D721Med (cell line): ENCODE measurements at regions not wholly inside any gene's neighbourhood (a gene's known extent, or its start where the extent isn't known, plus 50 kb on each side); places are given as distances from the start of the nearest gene placed in this dataset.

ENCODE experiments used
- DNase-seq: peaks from one replicate; pipeline ENCODE4 v3.0.0; 2011; ENCODE audit warnings: low spot score; ENCODE audit not compliant: insufficient read length
- FAIRE-seq: peaks from 2 replicates; lab custom pipeline; 2011; peaks lifted over from hg19 to GRCh38; lab: Jason Lieb, UNC
- TF ChIP-seq, protein P1 (sequence below): IDR thresholded peaks from 2 replicates; pipeline ENCODE4 v1.5.1; 2012; ENCODE audit warnings: mild to moderate bottlenecking, control low read depth; ENCODE audit not compliant: insufficient read depth; ENCODE audit errors: missing control alignments

DNA sequence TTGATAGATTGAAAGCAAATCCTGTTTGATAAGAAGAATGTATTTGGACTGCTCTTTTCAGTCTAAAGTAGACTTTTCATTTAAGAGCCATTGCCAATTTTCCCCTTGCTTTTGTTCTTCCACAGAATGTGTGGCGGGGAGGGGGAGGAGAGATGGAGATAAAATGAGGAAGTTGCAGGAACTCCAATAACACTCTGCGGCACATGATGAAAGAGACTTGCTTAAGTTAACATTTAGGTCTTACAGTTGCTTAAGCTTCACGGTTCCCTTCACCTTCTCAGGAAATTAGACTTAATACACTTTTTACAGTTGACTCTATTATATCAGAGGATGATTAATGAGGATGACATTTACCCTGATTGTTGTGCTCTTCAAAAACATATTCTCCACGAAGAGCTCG is 537.3 kb downstream of the TMTC2 start:
- TF ChIP-seq, protein P1, sequence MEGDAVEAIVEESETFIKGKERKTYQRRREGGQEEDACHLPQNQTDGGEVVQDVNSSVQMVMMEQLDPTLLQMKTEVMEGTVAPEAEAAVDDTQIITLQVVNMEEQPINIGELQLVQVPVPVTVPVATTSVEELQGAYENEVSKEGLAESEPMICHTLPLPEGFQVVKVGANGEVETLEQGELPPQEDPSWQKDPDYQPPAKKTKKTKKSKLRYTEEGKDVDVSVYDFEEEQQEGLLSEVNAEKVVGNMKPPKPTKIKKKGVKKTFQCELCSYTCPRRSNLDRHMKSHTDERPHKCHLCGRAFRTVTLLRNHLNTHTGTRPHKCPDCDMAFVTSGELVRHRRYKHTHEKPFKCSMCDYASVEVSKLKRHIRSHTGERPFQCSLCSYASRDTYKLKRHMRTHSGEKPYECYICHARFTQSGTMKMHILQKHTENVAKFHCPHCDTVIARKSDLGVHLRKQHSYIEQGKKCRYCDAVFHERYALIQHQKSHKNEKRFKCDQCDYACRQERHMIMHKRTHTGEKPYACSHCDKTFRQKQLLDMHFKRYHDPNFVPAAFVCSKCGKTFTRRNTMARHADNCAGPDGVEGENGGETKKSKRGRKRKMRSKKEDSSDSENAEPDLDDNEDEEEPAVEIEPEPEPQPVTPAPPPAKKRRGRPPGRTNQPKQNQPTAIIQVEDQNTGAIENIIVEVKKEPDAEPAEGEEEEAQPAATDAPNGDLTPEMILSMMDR: no peak
- FAIRE-seq (no peak), DNase-seq (no peak)

DNA sequence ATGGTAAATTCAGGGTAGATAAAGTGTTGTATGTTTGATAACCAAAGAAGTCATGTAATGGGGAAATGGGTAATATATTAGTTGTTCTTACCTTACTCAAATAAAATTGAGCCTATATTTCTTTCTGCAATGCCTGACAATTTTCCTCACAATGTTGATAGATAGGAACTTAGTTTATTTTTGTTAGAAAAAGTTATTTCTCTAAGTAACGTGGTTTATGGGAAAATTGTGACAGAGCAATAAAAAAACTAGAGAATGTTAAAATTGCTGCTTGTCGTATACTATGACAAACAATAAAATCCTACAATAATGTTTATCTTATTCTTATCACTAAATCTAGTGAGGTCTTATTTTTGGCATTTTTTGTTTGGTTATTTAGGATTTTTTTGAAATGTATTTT is 534.1 kb downstream of the TMTC2 start:
- FAIRE-seq (no peak), DNase-seq (no peak)
- TF ChIP-seq, protein P1: no peak

DNA sequence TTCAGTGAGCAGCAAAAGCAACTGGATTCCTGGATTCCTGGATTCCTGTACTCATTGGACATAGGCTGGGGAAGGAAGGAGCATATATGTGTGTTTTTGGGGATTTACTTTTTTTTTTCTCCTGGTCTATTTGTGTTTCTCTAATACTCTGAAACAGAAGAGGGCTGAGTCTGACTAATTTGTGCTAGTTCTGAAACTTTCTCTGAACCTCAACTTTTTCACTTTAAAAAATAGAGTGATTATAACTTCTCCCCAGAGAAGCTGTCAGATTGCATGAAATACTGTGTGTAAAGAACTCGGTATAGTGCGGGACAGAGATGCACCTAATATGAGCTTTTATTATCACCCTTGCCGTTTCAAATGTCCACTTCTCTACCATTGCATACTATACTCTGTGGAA is 529.5 kb downstream of the TMTC2 start:
- no peak for DNase-seq
- no peak for FAIRE-seq
- TF ChIP-seq, protein P1: no peak

DNA sequence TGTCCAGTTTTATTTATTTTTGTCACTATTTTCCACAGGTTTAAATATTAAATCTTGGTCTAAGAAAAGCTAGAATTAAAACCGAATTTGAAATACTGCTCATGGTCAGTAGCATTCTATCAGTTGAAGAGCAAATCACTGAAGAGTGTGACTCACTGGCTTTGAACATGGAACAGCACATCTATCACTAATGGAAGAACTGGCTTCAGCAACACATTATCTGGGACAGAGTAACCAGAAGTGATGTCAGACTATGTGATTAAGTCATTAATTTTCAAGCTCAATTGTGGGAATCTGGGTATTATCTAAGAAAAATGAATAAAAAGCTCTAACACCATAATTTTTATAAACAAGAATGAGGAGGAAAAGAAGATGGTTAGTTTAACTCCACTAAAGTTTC is 527.5 kb downstream of the TMTC2 start:
- FAIRE-seq: no peak
- DNase-seq: no peak
- TF ChIP-seq, protein P1: no peak

DNA sequence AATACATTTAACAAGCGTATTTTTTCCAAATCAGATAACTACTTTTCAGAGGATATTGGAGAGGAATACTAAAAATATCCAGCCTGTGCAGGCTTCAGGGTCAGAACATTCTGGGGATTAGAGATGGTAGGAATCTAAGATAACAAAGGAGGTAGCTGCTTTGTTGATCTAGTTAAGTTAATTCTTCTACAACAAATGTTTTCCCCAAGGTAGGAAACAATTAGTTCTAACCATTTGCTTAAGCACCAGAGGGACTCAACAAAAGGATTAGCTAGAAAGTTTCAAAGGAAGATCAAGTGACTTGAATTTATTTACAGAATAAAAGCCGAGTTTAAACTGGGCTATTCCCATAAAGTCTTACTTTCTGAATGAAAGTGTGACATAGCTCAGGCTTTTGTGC is 524.2 kb downstream of the TMTC2 start:
- FAIRE-seq (no peak), DNase-seq (no peak)
- TF ChIP-seq, protein P1: no peak

DNA sequence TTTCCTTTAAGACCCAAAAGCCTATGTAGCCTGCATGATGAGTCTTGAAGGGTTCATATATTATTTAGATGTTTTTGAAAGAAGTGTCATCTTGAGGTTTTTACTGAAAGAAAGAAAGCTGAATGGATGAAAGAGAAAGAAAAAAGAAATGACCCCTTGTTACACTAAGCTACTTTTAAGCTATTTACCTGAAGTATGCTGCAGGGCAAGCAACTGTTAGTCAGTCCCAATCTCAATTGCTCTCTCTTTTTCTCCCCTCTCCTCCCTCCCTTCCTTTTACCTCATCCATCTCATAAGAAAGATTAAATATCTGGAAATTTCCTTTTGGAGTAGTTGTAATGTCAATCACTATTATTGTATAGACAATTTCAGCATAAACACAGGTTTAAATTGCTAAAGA is 512.4 kb downstream of the TMTC2 start:
- TF ChIP-seq, protein P1: no peak
- FAIRE-seq (no peak), DNase-seq (no peak)

DNA sequence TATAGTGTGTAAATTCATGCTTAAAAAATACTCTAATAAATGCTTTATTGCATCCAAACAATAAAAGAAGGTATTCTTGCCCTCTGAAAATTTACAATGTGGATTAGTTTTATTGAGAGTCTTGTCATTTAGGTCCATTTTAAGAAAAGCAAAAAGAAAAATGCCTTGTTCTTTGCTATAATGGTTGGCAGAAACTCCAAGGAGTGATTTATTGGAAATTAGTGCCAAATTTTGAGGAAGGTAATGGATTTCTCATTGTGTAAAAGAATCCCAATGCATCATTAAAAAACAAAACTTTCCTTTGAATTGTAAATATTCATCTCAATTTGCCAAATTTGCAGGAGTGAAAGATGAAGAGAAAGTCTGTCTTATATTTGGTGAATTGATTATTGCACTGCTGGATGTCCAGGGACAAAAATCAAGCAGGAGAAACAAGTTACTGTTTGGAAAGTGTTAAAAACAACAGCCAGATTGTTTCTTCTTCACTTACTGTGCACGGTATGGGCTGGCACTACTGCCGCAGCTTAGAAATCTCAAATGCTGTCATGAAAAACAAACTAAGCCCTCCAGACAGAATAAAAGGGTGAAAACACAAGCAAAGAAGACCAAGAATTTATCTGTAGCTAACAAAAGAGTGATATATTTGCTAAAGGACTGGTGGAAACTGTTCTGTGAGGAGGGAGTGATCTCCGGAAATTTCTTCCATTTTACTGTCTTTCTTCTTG is 511.7 kb downstream of the TMTC2 start:
- DNase-seq (no peak), FAIRE-seq (no peak)
- TF ChIP-seq, protein P1: no peak
